ENCODE measurements at regions not wholly inside any gene's neighbourhood (a gene's known extent, or its start where the extent isn't known, plus 50 kb on each side); places are given as distances from the start of the nearest gene placed in this dataset.

DNA sequence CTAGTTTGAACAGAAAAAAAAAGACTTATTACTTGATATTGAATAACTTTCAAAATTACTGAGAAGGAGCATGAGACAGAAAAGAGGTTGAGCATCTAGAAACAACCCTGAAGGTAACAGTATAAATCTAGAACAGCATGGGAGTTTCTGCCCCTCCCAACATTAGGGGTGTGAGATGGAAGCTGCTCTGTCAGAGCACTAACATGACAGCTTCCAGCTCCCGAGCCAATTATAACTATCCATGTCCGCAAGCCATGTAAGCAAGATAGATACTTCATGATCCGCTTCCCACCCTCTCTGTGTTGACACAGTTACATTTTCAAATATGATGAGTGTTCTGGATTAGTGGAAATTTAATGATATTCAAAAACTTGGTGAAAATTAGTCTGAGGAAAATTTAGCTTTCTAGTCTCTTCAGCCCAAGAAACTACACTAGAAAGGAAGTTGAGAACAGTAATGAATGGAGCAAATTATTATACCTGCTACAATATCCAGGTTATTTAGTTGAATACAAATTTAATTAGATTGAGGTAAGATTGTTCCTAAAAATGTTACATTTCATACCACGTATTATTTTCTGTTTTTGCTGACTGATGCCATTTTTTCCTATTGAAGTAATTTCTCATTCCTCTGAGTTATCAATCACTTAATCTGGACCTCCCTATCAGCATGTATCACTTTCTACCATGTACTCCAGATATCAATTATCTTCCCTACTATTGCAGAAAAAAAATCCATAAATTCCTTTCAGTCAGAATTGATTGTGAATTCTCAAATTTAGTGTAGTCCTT, 129.3 kb upstream of the SLIT2 start:
- Mint-ChIP-seq H3K4me1 (no peaks in the 10 kb centered on the region), H3K27me3 (no peaks in the 10 kb centered on the region), H3K4me3 (no peak overlapping the region), H3K36me3 (no peaks in the 10 kb centered on the region), H3K27ac (no peak overlapping the region), H3K9me3 (peaks cover 1 to 8% (median 4%) of the 10 kb centered on the region in 8 donors)
- no peak overlapping the region for H3K27ac ChIP-seq (ENCODE audit: low read depth, low read length)
- H3K4me3 ChIP-seq (ENCODE audit: low read length in 2 of 2), result no peak overlapping the region
- intact Hi-C loops (cut with micrococcal nuclease), result no loop called here
- H3K4me1 ChIP-seq (ENCODE audit: insufficient read depth, low read length), result no peaks in the 10 kb centered on the region
- no peaks in the 10 kb centered on the region for H3K9me3 ChIP-seq (ENCODE audit: control insufficient read depth in 1 of 2, low read length in 2 of 2)
- no peaks in the 10 kb centered on the region for H3K27me3 ChIP-seq (ENCODE audit: insufficient read depth, low read length)
- CTCF ChIA-PET (ENCODE audit: partially characterized antibody), result no interaction called here
- POLR2A ChIA-PET (ENCODE audit: partially characterized antibody), result no interaction called here
- DNase-seq, result no peak
- H3K36me3 ChIP-seq (ENCODE audit: insufficient read depth, low read length), result no peaks in the 10 kb centered on the region

DNA sequence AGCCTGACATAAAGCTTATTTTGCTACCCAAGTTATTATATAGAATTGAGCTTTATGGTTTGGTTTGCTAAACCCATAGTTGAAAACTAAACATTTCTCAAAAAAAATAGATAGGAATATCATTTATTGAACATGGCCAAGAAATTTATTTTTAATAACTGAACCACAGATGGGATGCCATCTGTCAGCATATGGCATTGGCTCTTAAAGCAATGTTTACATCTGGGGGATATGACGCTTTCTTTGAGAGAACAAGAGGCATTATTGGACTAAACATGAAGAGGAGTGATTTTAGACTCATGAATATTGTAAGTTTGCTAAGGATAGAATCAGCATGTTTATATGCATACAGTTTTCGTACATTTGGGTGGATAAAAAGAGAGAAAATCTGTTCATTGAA, 132.6 kb upstream of the SLIT2 start:
- H3K36me3 ChIP-seq (ENCODE audit: insufficient read depth, low read length), result no peaks in the 10 kb centered on the region
- H3K9me3 ChIP-seq (ENCODE audit: control insufficient read depth in 1 of 2, low read length in 2 of 2), result no peaks in the 10 kb centered on the region
- no peak overlapping the region for H3K27ac ChIP-seq (ENCODE audit: low read depth, low read length)
- no peak for DNase-seq
- Mint-ChIP-seq H3K4me3 (no peak overlapping the region), H3K27ac (no peak overlapping the region), H3K4me1 (no peaks in the 10 kb centered on the region), H3K36me3 (no peaks in the 10 kb centered on the region), H3K27me3 (no peaks in the 10 kb centered on the region), H3K9me3 (peaks cover 2 to 8% (median 7%) of the 10 kb centered on the region in 8 donors)
- H3K4me3 ChIP-seq (ENCODE audit: low read length in 2 of 2), result no peak overlapping the region
- POLR2A ChIA-PET (ENCODE audit: partially characterized antibody), result no interaction called here
- no peaks in the 10 kb centered on the region for H3K27me3 ChIP-seq (ENCODE audit: insufficient read depth, low read length)
- CTCF ChIA-PET (ENCODE audit: partially characterized antibody), result no interaction called here
- intact Hi-C loops (cut with micrococcal nuclease), result no loop called here
- H3K4me1 ChIP-seq (ENCODE audit: insufficient read depth, low read length), result no peaks in the 10 kb centered on the region

DNA sequence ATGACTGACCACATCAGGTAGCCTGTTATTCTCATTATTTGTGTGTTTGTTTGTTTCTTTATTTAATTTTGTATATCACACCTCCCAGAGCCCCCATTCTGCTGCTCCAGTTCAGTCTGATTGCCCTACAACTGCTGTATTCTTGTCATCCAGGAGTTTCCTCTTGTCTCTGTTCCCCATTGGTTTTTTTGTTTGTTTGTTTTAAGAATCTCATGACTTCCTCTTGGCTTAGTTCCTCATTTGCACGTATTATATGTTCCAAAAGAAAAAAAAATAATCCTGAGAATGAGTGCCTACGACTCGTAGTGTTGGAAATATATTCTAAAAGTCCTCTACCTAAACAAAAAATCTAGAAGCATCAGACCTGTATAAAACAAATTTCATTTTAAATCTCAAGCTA, 142.3 kb upstream of the SLIT2 start:
- H3K27ac ChIP-seq (ENCODE audit: low read depth, low read length), result no peak overlapping the region
- no peaks in the 10 kb centered on the region for H3K4me1 ChIP-seq (ENCODE audit: insufficient read depth, low read length)
- no peaks in the 10 kb centered on the region for H3K36me3 ChIP-seq (ENCODE audit: insufficient read depth, low read length)
- H3K27me3 ChIP-seq (ENCODE audit: insufficient read depth, low read length), result no peaks in the 10 kb centered on the region
- ChIA-PET POLR2A (ENCODE audit: partially characterized antibody) (no interaction called here), CTCF (ENCODE audit: partially characterized antibody) (no interaction called here)
- Mint-ChIP-seq H3K36me3 (no peaks in the 10 kb centered on the region), H3K9me3 (peaks cover 4 to 28% (median 8%) of the 10 kb centered on the region in 8 donors), H3K4me3 (no peak overlapping the region), H3K27me3 (no peaks in the 10 kb centered on the region), H3K4me1 (no peaks in the 10 kb centered on the region), H3K27ac (no peak overlapping the region)
- intact Hi-C loops (cut with micrococcal nuclease), result no loop called here
- DNase-seq, result no peak
- no peak overlapping the region for H3K4me3 ChIP-seq (ENCODE audit: low read length in 2 of 2)
- no peaks in the 10 kb centered on the region for H3K9me3 ChIP-seq (ENCODE audit: control insufficient read depth in 1 of 2, low read length in 2 of 2)

DNA sequence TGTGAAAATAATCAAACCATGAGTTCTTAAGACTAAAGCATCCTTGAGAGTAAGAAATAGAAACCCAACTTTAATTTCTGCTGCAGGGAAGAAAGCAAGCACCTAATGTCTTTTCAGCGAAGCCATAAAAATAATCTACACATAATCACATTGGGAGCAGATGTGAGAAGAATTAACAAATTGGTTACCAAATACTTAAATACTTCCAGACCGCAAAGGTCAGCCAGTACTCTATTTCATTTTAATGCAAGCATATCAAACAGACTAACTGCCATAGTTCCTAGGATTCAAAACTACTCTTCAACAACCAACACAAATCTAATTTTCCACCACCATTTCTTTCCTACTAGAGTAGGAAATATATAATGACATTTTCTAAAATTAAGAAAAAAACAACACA, 144.8 kb upstream of the SLIT2 start:
- ChIA-PET CTCF (ENCODE audit: partially characterized antibody) (no interaction called here), POLR2A (ENCODE audit: partially characterized antibody) (no interaction called here)
- H3K36me3 Mint-ChIP-seq, result no peaks in the 10 kb centered on the region
- Histone ChIP-seq H3K4me1 (ENCODE audit: insufficient read depth, low read length) (no peaks in the 10 kb centered on the region), H3K36me3 (ENCODE audit: insufficient read depth, low read length) (no peaks in the 10 kb centered on the region), H3K9me3 (ENCODE audit: control insufficient read depth in 1 of 2, low read length in 2 of 2) (no peaks in the 10 kb centered on the region), H3K27ac (ENCODE audit: low read depth, low read length) (no peak overlapping the region), H3K4me3 (ENCODE audit: low read length in 2 of 2) (no peak overlapping the region), H3K27me3 (ENCODE audit: insufficient read depth, low read length) (no peaks in the 10 kb centered on the region)
- intact Hi-C loops (cut with micrococcal nuclease), result no loop called here
- H3K9me3 Mint-ChIP-seq, result peaks cover 3 to 19% (median 9%) of the 10 kb centered on the region in 8 donors
- no peak overlapping the region for H3K4me3 Mint-ChIP-seq
- no peaks in the 10 kb centered on the region for H3K4me1 Mint-ChIP-seq
- no peak for DNase-seq
- no peak overlapping the region for H3K27ac Mint-ChIP-seq
- no peaks in the 10 kb centered on the region for H3K27me3 Mint-ChIP-seq

DNA sequence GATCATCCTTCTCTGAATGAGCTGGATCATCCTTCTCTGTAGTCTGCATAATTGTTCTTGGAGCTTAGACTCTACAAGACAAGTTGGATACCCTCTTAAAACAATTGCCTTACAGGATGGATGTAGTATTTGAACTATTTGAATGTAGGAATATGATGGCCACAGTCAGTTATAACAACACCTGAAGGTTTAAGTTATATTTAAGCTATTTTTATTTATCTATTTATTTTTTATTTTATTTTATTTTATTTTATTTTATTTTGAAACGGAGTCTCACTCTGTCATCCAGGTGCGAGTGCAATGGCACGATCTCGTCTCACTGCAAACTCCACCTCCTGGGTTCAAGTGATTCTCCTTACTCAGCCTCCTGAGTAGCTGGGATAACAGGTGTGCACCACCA, 149.9 kb upstream of the SLIT2 start:
- H3K27ac ChIP-seq (ENCODE audit: low read depth, low read length), result no peak overlapping the region
- Mint-ChIP-seq H3K36me3 (no peaks in the 10 kb centered on the region), H3K4me3 (no peak overlapping the region), H3K4me1 (no peaks in the 10 kb centered on the region), H3K9me3 (peaks cover 0 to 14% (median 6%) of the 10 kb centered on the region in 8 donors), H3K27ac (no peak overlapping the region), H3K27me3 (no peaks in the 10 kb centered on the region)
- no peaks in the 10 kb centered on the region for H3K9me3 ChIP-seq (ENCODE audit: control insufficient read depth in 1 of 2, low read length in 2 of 2)
- intact Hi-C loops (cut with micrococcal nuclease), result no loop called here
- no peak overlapping the region for H3K4me3 ChIP-seq (ENCODE audit: low read length in 2 of 2)
- no peaks in the 10 kb centered on the region for H3K36me3 ChIP-seq (ENCODE audit: insufficient read depth, low read length)
- no peaks in the 10 kb centered on the region for H3K4me1 ChIP-seq (ENCODE audit: insufficient read depth, low read length)
- no peaks in the 10 kb centered on the region for H3K27me3 ChIP-seq (ENCODE audit: insufficient read depth, low read length)
- ChIA-PET POLR2A (ENCODE audit: partially characterized antibody) (no interaction called here), CTCF (ENCODE audit: partially characterized antibody) (interaction anchor here (0.6 kb wide), 1 partner anchor 1065 kb away, joined by 3 read pairs; no protein-coding TSS in a partner anchor)
- no peak for DNase-seq

DNA sequence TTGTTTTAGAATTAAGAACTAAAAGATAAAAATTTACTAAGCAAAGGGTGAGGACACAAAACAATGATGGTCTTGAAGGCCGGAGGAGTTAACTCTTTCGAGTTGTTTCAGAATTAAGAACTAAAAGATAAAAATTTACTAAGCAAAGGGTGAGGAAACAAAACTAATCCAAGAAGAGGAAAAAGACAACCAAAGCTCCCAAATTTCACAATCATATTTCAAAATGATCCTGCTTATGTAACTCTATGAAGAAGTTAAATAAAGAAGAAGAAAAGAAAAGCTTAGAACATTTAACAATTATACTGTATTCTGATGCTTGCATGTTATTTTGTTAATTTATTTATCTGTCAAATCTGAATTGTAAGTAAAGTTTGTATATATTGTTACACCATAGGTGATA, 154.8 kb upstream of the SLIT2 start:
- no peaks in the 10 kb centered on the region for H3K27me3 ChIP-seq (ENCODE audit: insufficient read depth, low read length)
- POLR2A ChIA-PET (ENCODE audit: partially characterized antibody), result no interaction called here

DNA sequence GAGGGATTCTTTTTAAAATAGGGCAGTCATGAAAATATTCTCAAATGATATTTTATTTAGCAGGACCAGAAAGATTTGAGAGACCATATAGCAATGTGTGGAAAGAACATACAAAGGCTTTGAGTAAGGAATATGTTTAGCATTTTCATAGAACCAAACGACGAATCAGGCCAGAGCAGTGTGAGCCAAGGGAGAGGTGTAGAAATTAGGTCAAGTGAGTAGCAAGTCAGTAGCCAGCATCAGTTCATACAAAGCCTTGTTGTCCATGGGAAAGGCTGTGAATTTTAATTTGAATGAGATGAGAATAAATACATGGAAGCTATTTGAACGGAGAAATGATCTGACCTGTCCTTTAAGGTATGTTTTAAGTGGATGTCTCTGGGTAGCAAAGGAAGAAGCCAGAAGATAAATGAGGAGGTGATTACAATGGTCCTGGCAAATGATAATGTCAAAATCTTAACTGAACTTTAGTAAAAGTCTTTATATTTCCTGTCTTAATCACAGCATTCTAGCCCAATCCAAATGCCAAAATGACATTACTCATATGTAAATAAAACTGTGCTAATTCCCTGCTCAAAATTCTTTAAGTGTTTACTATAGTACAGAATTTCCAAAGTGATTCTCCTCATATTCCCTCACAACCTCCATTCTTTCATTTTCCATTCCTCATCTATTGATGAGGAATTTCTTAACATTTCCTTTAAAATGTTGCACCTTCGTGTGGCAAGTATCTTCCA, 155.7 kb upstream of the SLIT2 start:
- H3K36me3 Mint-ChIP-seq, result no peaks in the 10 kb centered on the region
- ChIA-PET CTCF (ENCODE audit: partially characterized antibody) (no interaction called here), POLR2A (ENCODE audit: partially characterized antibody) (no interaction called here)
- H3K27ac Mint-ChIP-seq, result no peak overlapping the region
- H3K4me3 Mint-ChIP-seq, result no peak overlapping the region
- H3K4me1 Mint-ChIP-seq, result no peaks in the 10 kb centered on the region
- no peaks in the 10 kb centered on the region for H3K27me3 Mint-ChIP-seq
- H3K27ac ChIP-seq (ENCODE audit: low read depth, low read length), result no peak overlapping the region
- DNase-seq, result no peak
- intact Hi-C loops (cut with micrococcal nuclease), result no loop called here
- H3K4me3 ChIP-seq (ENCODE audit: low read length in 2 of 2), result no peak overlapping the region
- H3K9me3 Mint-ChIP-seq, result peaks cover 0 to 9% (median 3%) of the 10 kb centered on the region in 8 donors
- no peaks in the 10 kb centered on the region for H3K4me1 ChIP-seq (ENCODE audit: insufficient read depth, low read length)
- no peaks in the 10 kb centered on the region for H3K27me3 ChIP-seq (ENCODE audit: insufficient read depth, low read length)
- H3K9me3 ChIP-seq (ENCODE audit: control insufficient read depth in 1 of 2, low read length in 2 of 2), result no peaks in the 10 kb centered on the region
- no peaks in the 10 kb centered on the region for H3K36me3 ChIP-seq (ENCODE audit: insufficient read depth, low read length)

More for the DNA sequence above, 154.8 kb upstream of the SLIT2 start:
- intact Hi-C loops (cut with micrococcal nuclease), result no loop called here
- Mint-ChIP-seq H3K9me3 (peaks cover 0 to 9% (median 3%) of the 10 kb centered on the region in 8 donors), H3K4me3 (no peak overlapping the region), H3K27ac (no peak overlapping the region), H3K4me1 (no peaks in the 10 kb centered on the region), H3K36me3 (no peaks in the 10 kb centered on the region), H3K27me3 (no peaks in the 10 kb centered on the region)
- no peak for DNase-seq
- H3K27ac ChIP-seq (ENCODE audit: low read depth, low read length), result no peak overlapping the region
- CTCF ChIA-PET (ENCODE audit: partially characterized antibody), result no interaction called here
- H3K36me3 ChIP-seq (ENCODE audit: insufficient read depth, low read length), result no peaks in the 10 kb centered on the region
- no peaks in the 10 kb centered on the region for H3K4me1 ChIP-seq (ENCODE audit: insufficient read depth, low read length)
- no peaks in the 10 kb centered on the region for H3K9me3 ChIP-seq (ENCODE audit: control insufficient read depth in 1 of 2, low read length in 2 of 2)
- H3K4me3 ChIP-seq (ENCODE audit: low read length in 2 of 2), result no peak overlapping the region

Data from CD4-positive, alpha-beta memory T cell (primary cell).